H9 (cell line): ENCODE measurements at regions not wholly inside any gene's neighbourhood (a gene's known extent, or its start where the extent isn't known, plus 50 kb on each side); places are given as distances from the start of the nearest gene placed in this dataset.

Source experiments
- DNase-seq: peaks from one replicate; pipeline ENCODE4 v3.0.0-alpha.2; 2017
- H2AFZ ChIP-seq: one replicate; pipeline ENCODE4 v1.6.1; 2013; ENCODE audit warnings: mild to moderate bottlenecking, low read length, control low read depth, moderate library complexity
- H2AK5ac ChIP-seq: 2 replicates; pipeline ENCODE4 v1.6.1; 2013; ENCODE audit warnings: low read length, control low read depth, mixed read lengths; ENCODE audit not compliant: insufficient read length
- H2BK120ac ChIP-seq: one replicate; pipeline ENCODE4 v1.6.1; 2013; ENCODE audit warnings: low read depth, mild to moderate bottlenecking, low read length, control low read depth, inconsistent platforms; ENCODE audit not compliant: poor library complexity, severe bottlenecking
- H2BK12ac ChIP-seq: 2 replicates; pipeline ENCODE4 v1.6.1; 2013; ENCODE audit warnings: low read length, control low read depth, mixed read lengths, low read depth; ENCODE audit not compliant: insufficient read length
- H2BK15ac ChIP-seq: 2 replicates; pipeline ENCODE4 v1.6.1; 2013; ENCODE audit warnings: low read depth, low read length, control low read depth
- H2BK20ac ChIP-seq: one replicate; pipeline ENCODE4 v1.6.1; 2013; ENCODE audit warnings: low read depth, mild to moderate bottlenecking, low read length, control low read depth, inconsistent platforms; ENCODE audit not compliant: poor library complexity, severe bottlenecking
- H2BK5ac ChIP-seq: 2 replicates; pipeline ENCODE4 v1.6.1; 2013; ENCODE audit warnings: low read length, control low read depth, mixed read lengths; ENCODE audit not compliant: insufficient read length
- H3K14ac ChIP-seq: 2 replicates; pipeline ENCODE4 v1.6.1; 2013; ENCODE audit warnings: low read length, control low read depth; ENCODE audit not compliant: insufficient read depth
- H3K18ac ChIP-seq: 2 replicates; pipeline ENCODE4 v1.6.1; 2013; ENCODE audit warnings: low read depth, mild to moderate bottlenecking, mixed read lengths, low read length, control low read depth; ENCODE audit not compliant: insufficient read length
- H3K23ac ChIP-seq: 2 replicates; pipeline ENCODE4 v1.6.1; 2013; ENCODE audit warnings: low read length, control low read depth, mixed read lengths, low read depth; ENCODE audit not compliant: insufficient read length
- H3K23me2 ChIP-seq: 2 replicates; pipeline ENCODE4 v1.6.1; 2013; ENCODE audit warnings: low read depth, mild to moderate bottlenecking, mixed read lengths, low read length, control low read depth; ENCODE audit not compliant: insufficient read length, poor library complexity, severe bottlenecking
- H3K27ac ChIP-seq: 2 replicates; pipeline ENCODE4 v1.5.1; 2013; ENCODE audit warnings: low read length, control low read depth, mixed read lengths, low read depth; ENCODE audit not compliant: insufficient read length
- H3K27me3 ChIP-seq: 2 replicates; pipeline ENCODE4 v1.6.1; 2013; ENCODE audit warnings: low read length, control low read depth, inconsistent platforms; ENCODE audit not compliant: insufficient read depth
- H3K4ac ChIP-seq: 2 replicates; pipeline ENCODE4 v1.6.1; 2013; ENCODE audit warnings: low read depth, mild to moderate bottlenecking, control low read depth, inconsistent platforms, low read length, moderate library complexity
- H3K4me1 ChIP-seq: 2 replicates; pipeline ENCODE4 v1.6.1; 2013; ENCODE audit warnings: low read length, control low read depth, inconsistent platforms; ENCODE audit not compliant: insufficient read depth
- H3K4me2 ChIP-seq: 2 replicates; pipeline ENCODE4 v1.6.1; 2013; ENCODE audit warnings: low read length, control low read depth, mixed read lengths; ENCODE audit not compliant: insufficient read length, insufficient read depth
- H3K56ac ChIP-seq: 2 replicates; pipeline ENCODE4 v1.6.1; 2013; ENCODE audit warnings: low read depth, mild to moderate bottlenecking, mixed read lengths, low read length, control low read depth; ENCODE audit not compliant: insufficient read length
- H3K79me1 ChIP-seq: 2 replicates; pipeline ENCODE4 v1.6.1; 2013; ENCODE audit warnings: low read depth, mild to moderate bottlenecking, moderate library complexity, low read length, control low read depth, inconsistent platforms; ENCODE audit not compliant: insufficient read depth, poor library complexity, severe bottlenecking
- H3K79me2 ChIP-seq: 2 replicates; pipeline ENCODE4 v1.6.1; 2013; ENCODE audit warnings: low read length, control low read depth, inconsistent platforms; ENCODE audit not compliant: insufficient read depth
- H3K9ac ChIP-seq: 2 replicates; pipeline ENCODE4 v1.6.1; 2013; ENCODE audit warnings: low read length, control low read depth, mixed read lengths; ENCODE audit not compliant: insufficient read length; ENCODE audit errors: extremely low read depth
- H3K9me3 ChIP-seq: one replicate; pipeline ENCODE4 v1.6.1; 2013; ENCODE audit warnings: low read depth, low read length, inconsistent platforms; ENCODE audit not compliant: control insufficient read depth
- H3T11ph ChIP-seq: one replicate; pipeline ENCODE4 v1.6.1; 2013; ENCODE audit warnings: mild to moderate bottlenecking, low read length, control low read depth, inconsistent platforms
- H4K20me1 ChIP-seq: one replicate; pipeline ENCODE4 v1.6.1; 2013; ENCODE audit not compliant: control insufficient read depth, insufficient read length, insufficient read depth
- H4K5ac ChIP-seq: 2 replicates; pipeline ENCODE4 v1.6.1; 2013; ENCODE audit warnings: low read depth, mild to moderate bottlenecking, mixed read lengths, low read length, control low read depth; ENCODE audit not compliant: insufficient read length
- H4K8ac ChIP-seq: replicated peaks from 2 replicates; pipeline ENCODE4 v1.6.1; 2013; ENCODE audit warnings: low read length, control low read depth, mixed read lengths, low read depth; ENCODE audit not compliant: insufficient read length
- H4K91ac ChIP-seq: 2 replicates; pipeline ENCODE4 v1.6.1; 2013; ENCODE audit warnings: low read depth, mild to moderate bottlenecking, moderate library complexity, mixed read lengths, low read length, control low read depth; ENCODE audit not compliant: insufficient read length
- H3K27ac Mint-ChIP-seq, 3 experiments: 2 replicates in 2 of 3; 3 replicates in 1 of 3; pipeline ENCODE4 v1.8.0; 2020 to 2021; ENCODE audit warnings: mixed read lengths in 3 of 3, mild to moderate bottlenecking in 1 of 3, moderate library complexity in 1 of 3
- H3K27me3 Mint-ChIP-seq: 2 replicates; pipeline ENCODE4 v1.8.0; 2021; ENCODE audit warnings: low read depth, mild to moderate bottlenecking, moderate library complexity, mixed read lengths
- H3K36me3 Mint-ChIP-seq, 3 experiments: 2 replicates in 2 of 3; 3 replicates in 1 of 3; pipeline ENCODE4 v1.8.0; 2020 to 2021; ENCODE audit warnings: low read depth in 3 of 3, mixed read lengths in 3 of 3; ENCODE audit not compliant: insufficient read depth in 1 of 3
- H3K4me1 Mint-ChIP-seq, 2 experiments: 2 replicates each; pipeline ENCODE4 v1.8.0; 2020; ENCODE audit warnings: mixed read lengths in 2 of 2
- H3K4me3 Mint-ChIP-seq, 2 experiments: 2 replicates in 1 of 2; 3 replicates in 1 of 2; pipeline ENCODE4 v1.8.0; 2020 to 2021; ENCODE audit warnings: mild to moderate bottlenecking in 2 of 2, mixed read lengths in 2 of 2, moderate library complexity in 1 of 2
- H3K9me3 Mint-ChIP-seq, 2 experiments: 2 replicates in 1 of 2; 3 replicates in 1 of 2; pipeline ENCODE4 v1.8.0; 2020; ENCODE audit warnings: mild to moderate bottlenecking in 2 of 2, mixed read lengths in 2 of 2, moderate library complexity in 1 of 2
- CTCF ChIP-seq: fragments of 200-600 bp; sonication (generic); conservative IDR thresholded peaks from 3 replicates; pipeline ENCODE4 v1.8.0; 2021; ENCODE audit warnings: antibody characterized with exemption, mild to moderate bottlenecking
- WGBS: extraction: QIAGEN DNeasy Blood & Tissue Kit; methylation state at CpG from one replicate; pipeline ENCODE4 v1.1.7; 2013; ENCODE audit warnings: missing lambda C conversion rate, low lambda C conversion rate, mixed read lengths; ENCODE audit not compliant: insufficient read length; ENCODE audit errors: extremely low coverage; 5-methylcytosine and 5-hydroxymethylcytosine counted together

- no peak overlapping the region for H2AFZ ChIP-seq
- no peaks in the 10 kb centered on the region for H3K79me1 ChIP-seq
- no peak overlapping the region for H3K9ac ChIP-seq
- no peak overlapping the region for H3K4me2 ChIP-seq
- H3K9me3 ChIP-seq = peaks cover 6% of the 10 kb centered on the region
- H3K23ac ChIP-seq = no peak overlapping the region
- H2BK12ac ChIP-seq = no peak overlapping the region
- H3K4me3 Mint-ChIP-seq = no peak overlapping the region
- H3K27me3 Mint-ChIP-seq = no peaks in the 10 kb centered on the region; the same call in 1 of the 2 replicates
- H2BK20ac ChIP-seq = no peak overlapping the region
- no peaks in the 10 kb centered on the region for H3K79me2 ChIP-seq
- H3K23me2 ChIP-seq = no peaks in the 10 kb centered on the region
- no peak overlapping the region for H3K27ac Mint-ChIP-seq
- no peak overlapping the region for H3K27ac ChIP-seq
- H3T11ph ChIP-seq = no peak overlapping the region
- no CpG with 5 or more reads among the region's 3 CpGs for WGBS
- H3K56ac ChIP-seq = no peak overlapping the region
- H2BK5ac ChIP-seq = no peak overlapping the region
- H3K9me3 Mint-ChIP-seq = peaks cover 29 to 41% of the 10 kb centered on the region in 2 experiments
- no peak for DNase-seq
- no peak overlapping the region for H4K8ac ChIP-seq
- H4K91ac ChIP-seq = no peak overlapping the region
- no peak overlapping the region for H3K14ac ChIP-seq
- peaks cover 10 to 30% (median 17%) of the 10 kb centered on the region in 3 experiments for H3K36me3 Mint-ChIP-seq
- H3K4me1 ChIP-seq = no peaks in the 10 kb centered on the region
- H2BK120ac ChIP-seq = no peak overlapping the region
- H4K20me1 ChIP-seq = no peaks in the 10 kb centered on the region
- H3K18ac ChIP-seq = no peak overlapping the region
- H2BK15ac ChIP-seq = no peak overlapping the region
- no peak overlapping the region for H3K4ac ChIP-seq
- H3K27me3 ChIP-seq = no peaks in the 10 kb centered on the region
- H2AK5ac ChIP-seq = no peak overlapping the region
- no peak overlapping the region for H4K5ac ChIP-seq
- H3K4me1 Mint-ChIP-seq = no peaks in the 10 kb centered on the region
- TF ChIP-seq CTCF = no peak
Observed at GRCh38 chr9:79107911-79108676, 463.7 kb upstream of the TLE4 start.
